ENCODE measurements at regions not wholly inside any gene's neighbourhood (a gene's known extent, or its start where the extent isn't known, plus 50 kb on each side); places are given as distances from the start of the nearest gene placed in this dataset.
"Not testable (repeated sequence)": the region's sequence is repeated elsewhere in the genome, so short reads cannot be mapped to it uniquely, and the experiment has no call there.

GRCh38 chr10:55203874-55204273, 402.8 kb upstream of the PCDH15 start:
- H3K9me3 ChIP-seq (ENCODE audit: control insufficient read depth, insufficient read depth, low read length), result peaks cover 8% of the 10 kb centered on the region; the same call in 1 of the 2 replicates
- H3K4me1 ChIP-seq (ENCODE audit: insufficient read depth, low read length), result 0 out of 2 replicates have a peak, but pooled peaks cover 1% of the 10 kb centered on the region
- H3K36me3 ChIP-seq (ENCODE audit: insufficient read depth, low read length), result no peaks in the 10 kb centered on the region
- H3K9ac ChIP-seq (ENCODE audit: low read depth, low read length), result no peak overlapping the region

DNA sequence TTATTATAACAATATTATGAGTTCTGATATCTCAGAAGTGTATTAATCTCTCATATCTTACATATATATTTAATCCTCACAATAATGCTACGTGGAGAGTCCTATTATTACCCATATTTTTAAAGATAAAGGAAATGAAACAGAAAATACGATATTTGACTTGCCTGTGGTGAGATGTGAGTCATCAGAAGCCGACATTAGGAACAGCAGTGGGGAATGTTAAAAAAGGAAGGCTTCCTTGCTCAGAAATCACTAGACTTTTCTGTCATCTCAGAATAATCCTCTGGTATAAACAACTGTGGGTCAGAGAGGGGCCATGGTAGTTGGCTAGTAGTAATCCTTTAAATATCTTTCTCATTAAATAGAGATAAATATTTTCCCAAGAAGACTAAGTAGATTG, 402.3 kb upstream of the PCDH15 start:
- H3K36me3 ChIP-seq (ENCODE audit: insufficient read depth, low read length), result no peaks in the 10 kb centered on the region

DNA sequence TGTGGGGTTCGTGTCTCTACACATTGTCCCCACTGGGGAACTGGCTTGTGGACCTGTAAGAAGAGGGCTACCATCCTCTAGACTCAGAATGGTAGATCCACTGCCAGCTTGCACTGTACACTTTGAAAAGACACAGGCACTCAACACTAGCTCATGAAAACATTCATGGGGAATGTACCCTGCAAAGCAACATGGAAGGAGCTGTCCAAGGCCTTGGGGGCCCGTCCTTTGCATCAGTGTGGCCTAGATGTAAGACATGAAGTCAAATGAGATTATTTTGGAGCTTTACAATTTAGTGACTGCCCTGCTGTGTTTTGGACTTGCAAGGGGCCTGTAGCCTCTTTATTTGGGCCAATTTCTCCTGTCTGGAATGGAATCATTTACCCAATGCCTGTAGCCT, 399.0 kb upstream of the PCDH15 start:
- Histone ChIP-seq H3K9ac (ENCODE audit: low read depth, low read length) (no peak overlapping the region), H3K9me3 (ENCODE audit: control insufficient read depth, insufficient read depth, low read length) (peaks cover 8% of the 10 kb centered on the region; the same call in 1 of the 2 replicates), H3K4me1 (ENCODE audit: insufficient read depth, low read length) (no peaks in the 10 kb centered on the region), H3K36me3 (ENCODE audit: insufficient read depth, low read length) (no peaks in the 10 kb centered on the region)

More for the DNA sequence above, 402.3 kb upstream of the PCDH15 start:
- peaks cover 8% of the 10 kb centered on the region; the same call in 1 of the 2 replicates for H3K9me3 ChIP-seq (ENCODE audit: control insufficient read depth, insufficient read depth, low read length)
- H3K9ac ChIP-seq (ENCODE audit: low read depth, low read length), result no peak overlapping the region
- H3K4me1 ChIP-seq (ENCODE audit: insufficient read depth, low read length), result no peaks in the 10 kb centered on the region

- no peaks in the 10 kb centered on the region for H3K9me3 ChIP-seq (ENCODE audit: control insufficient read depth, insufficient read depth, low read length)
- H3K36me3 ChIP-seq (ENCODE audit: insufficient read depth, low read length), result no peaks in the 10 kb centered on the region
- H3K4me1 ChIP-seq (ENCODE audit: insufficient read depth, low read length), result no peaks in the 10 kb centered on the region
- no peak overlapping the region for H3K9ac ChIP-seq (ENCODE audit: low read depth, low read length)
Measured at GRCh38 chr10:55191236-55191860, 390.3 kb upstream of the PCDH15 start.

GRCh38 chr10:55183993-55184392, 383.0 kb upstream of the PCDH15 start:
- Histone ChIP-seq H3K4me1 (ENCODE audit: insufficient read depth, low read length) (no peaks in the 10 kb centered on the region), H3K9me3 (ENCODE audit: control insufficient read depth, insufficient read depth, low read length) (no peaks in the 10 kb centered on the region; the same call in 1 of the 2 replicates), H3K36me3 (ENCODE audit: insufficient read depth, low read length) (no peaks in the 10 kb centered on the region), H3K9ac (ENCODE audit: low read depth, low read length) (no peak overlapping the region)

- H3K36me3 ChIP-seq (ENCODE audit: insufficient read depth, low read length), result no peaks in the 10 kb centered on the region
- H3K9ac ChIP-seq (ENCODE audit: low read depth, low read length), result no peak overlapping the region
- H3K9me3 ChIP-seq (ENCODE audit: control insufficient read depth, insufficient read depth, low read length), result no peaks in the 10 kb centered on the region; the same call in 1 of the 2 replicates
- no peaks in the 10 kb centered on the region for H3K4me1 ChIP-seq (ENCODE audit: insufficient read depth, low read length)
Measured at GRCh38 chr10:55180357-55180756, 379.3 kb upstream of the PCDH15 start.

DNA sequence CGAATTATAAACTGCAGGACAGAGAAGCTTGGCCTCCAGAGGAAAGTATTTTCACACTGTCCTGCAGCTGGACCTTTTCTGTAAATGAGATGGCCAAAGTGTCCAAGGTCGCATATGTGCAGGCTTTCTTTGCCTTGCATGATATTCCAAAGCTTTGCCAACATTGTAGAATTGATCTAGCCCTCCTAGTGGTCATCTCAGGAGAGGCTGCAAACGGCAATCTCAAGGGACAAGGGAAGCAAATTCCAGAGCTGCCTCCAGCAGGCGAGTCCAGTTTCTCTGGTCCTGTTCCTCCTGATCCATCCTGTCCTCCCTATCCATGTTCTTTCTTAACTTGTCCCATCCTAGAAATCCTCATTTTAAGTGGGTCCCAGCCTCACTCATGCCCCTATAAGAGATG, 373.4 kb upstream of the PCDH15 start:
- H3K36me3 ChIP-seq (ENCODE audit: insufficient read depth, low read length), result no peaks in the 10 kb centered on the region
- H3K9me3 ChIP-seq (ENCODE audit: control insufficient read depth, insufficient read depth, low read length), result no peaks in the 10 kb centered on the region; the same call in 1 of the 2 replicates
- no peaks in the 10 kb centered on the region for H3K4me1 ChIP-seq (ENCODE audit: insufficient read depth, low read length)
- no peak overlapping the region for H3K9ac ChIP-seq (ENCODE audit: low read depth, low read length)

GRCh38 chr10:55169493-55169892, 368.5 kb upstream of the PCDH15 start:
- H3K36me3 ChIP-seq (ENCODE audit: insufficient read depth, low read length), result no peaks in the 10 kb centered on the region
- no peaks in the 10 kb centered on the region for H3K4me1 ChIP-seq (ENCODE audit: insufficient read depth, low read length)
- H3K9me3 ChIP-seq (ENCODE audit: control insufficient read depth, insufficient read depth, low read length), result no peaks in the 10 kb centered on the region
- no peak overlapping the region for H3K9ac ChIP-seq (ENCODE audit: low read depth, low read length)

GRCh38 chr10:55168343-55168742, 367.3 kb upstream of the PCDH15 start:
- Histone ChIP-seq H3K9ac (ENCODE audit: low read depth, low read length) (no peak overlapping the region), H3K4me1 (ENCODE audit: insufficient read depth, low read length) (no peaks in the 10 kb centered on the region), H3K9me3 (ENCODE audit: control insufficient read depth, insufficient read depth, low read length) (no peaks in the 10 kb centered on the region), H3K36me3 (ENCODE audit: insufficient read depth, low read length) (no peaks in the 10 kb centered on the region)

DNA sequence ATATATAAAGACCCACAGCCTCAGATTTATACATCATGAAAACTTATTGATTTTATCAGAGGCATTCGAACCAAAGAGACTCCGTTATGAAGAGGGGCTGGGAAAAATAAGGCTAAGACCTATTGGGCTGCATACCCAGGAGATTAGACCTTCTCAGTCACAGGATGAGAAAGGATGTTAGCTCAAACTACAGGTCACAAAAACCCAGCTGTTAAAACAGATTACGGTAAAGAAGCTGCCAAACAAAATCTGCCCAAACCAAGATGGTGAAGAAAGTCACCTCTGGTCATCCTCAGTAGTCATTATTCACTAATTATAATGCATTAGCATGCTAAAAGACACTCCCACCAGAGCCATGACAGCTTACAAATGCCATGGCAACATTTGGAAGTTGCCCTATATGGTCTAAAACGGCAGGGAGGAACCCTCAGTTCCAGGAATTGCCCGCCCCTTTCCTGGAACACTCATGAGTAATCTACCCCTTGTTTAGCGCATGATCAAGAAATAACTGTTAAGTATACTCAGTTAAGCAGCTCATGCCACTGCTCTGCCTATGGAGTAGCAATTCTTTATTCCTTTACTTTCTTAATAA, 362.5 kb upstream of the PCDH15 start:
- Histone ChIP-seq H3K4me1 (ENCODE audit: insufficient read depth, low read length) (peaks cover 12% of the 10 kb centered on the region; the same call in 1 of the 2 replicates), H3K9me3 (ENCODE audit: control insufficient read depth, insufficient read depth, low read length) (no peaks in the 10 kb centered on the region), H3K36me3 (ENCODE audit: insufficient read depth, low read length) (no peaks in the 10 kb centered on the region)

DNA sequence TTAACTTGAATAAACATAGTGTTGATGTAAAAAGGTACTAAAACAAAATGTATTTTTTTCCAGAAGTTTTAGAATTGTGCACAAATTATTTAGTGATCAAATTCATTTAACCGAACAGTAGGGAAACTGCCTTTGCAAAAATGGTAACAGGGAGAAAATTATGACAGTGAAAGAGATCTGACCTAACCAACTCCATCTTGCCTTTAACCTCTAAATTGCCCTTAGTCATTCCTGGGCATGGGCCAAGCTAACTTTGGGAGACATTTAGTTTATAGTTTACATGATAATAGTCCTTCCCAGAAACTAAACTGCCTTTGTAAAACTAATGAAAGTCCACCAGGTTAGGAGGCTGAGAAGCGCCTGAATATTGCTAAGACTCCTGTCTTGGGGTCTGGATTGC, 361.3 kb upstream of the PCDH15 start:
- H3K9ac ChIP-seq (ENCODE audit: low read depth, low read length); H3K36me3 ChIP-seq (ENCODE audit: insufficient read depth, low read length); H3K9me3 ChIP-seq (ENCODE audit: control insufficient read depth, insufficient read depth, low read length): not testable (repeated sequence)
- H3K4me1 ChIP-seq (ENCODE audit: insufficient read depth, low read length), result peaks cover 12% of the 10 kb centered on the region; the same call in 1 of the 2 replicates

More for the DNA sequence above, 362.5 kb upstream of the PCDH15 start:
- no peak overlapping the region for H3K9ac ChIP-seq (ENCODE audit: low read depth, low read length)

GRCh38 chr10:55160655-55161283, 359.7 kb upstream of the PCDH15 start:
- Histone ChIP-seq H3K4me1 (ENCODE audit: insufficient read depth, low read length) (peaks cover 12% of the 10 kb centered on the region; the same call in 1 of the 2 replicates), H3K36me3 (ENCODE audit: insufficient read depth, low read length) (no peaks in the 10 kb centered on the region), H3K9me3 (ENCODE audit: control insufficient read depth, insufficient read depth, low read length) (no peaks in the 10 kb centered on the region), H3K9ac (ENCODE audit: low read depth, low read length) (no peak overlapping the region)

DNA sequence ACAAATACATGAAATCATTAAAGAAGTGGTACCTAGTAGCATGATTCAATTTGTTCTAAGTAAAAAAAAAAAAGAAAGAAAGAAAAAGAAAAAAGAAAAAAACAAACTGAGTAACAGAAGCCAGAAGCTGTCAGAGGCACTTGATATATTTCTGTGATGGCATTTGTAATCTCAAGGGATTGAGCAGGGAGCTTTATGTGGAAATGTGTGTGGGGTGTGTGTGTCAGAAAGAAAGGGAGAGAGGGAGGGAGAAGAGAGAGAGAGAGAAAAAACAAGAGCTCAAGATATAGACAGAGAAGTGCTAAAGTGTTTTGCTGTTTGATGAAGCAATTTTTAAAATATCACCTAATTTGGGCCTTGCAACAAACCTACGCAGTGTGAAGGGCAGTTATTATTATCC, 357.6 kb upstream of the PCDH15 start:
- Histone ChIP-seq H3K36me3 (ENCODE audit: insufficient read depth, low read length) (no peaks in the 10 kb centered on the region), H3K4me1 (ENCODE audit: insufficient read depth, low read length) (peaks cover 12% of the 10 kb centered on the region; the same call in 1 of the 2 replicates), H3K9ac (ENCODE audit: low read depth, low read length) (no peak overlapping the region), H3K9me3 (ENCODE audit: control insufficient read depth, insufficient read depth, low read length) (no peaks in the 10 kb centered on the region)

- H3K36me3 ChIP-seq (ENCODE audit: insufficient read depth, low read length), result no peaks in the 10 kb centered on the region
- H3K4me1 ChIP-seq (ENCODE audit: insufficient read depth, low read length), result no peaks in the 10 kb centered on the region
- no peaks in the 10 kb centered on the region for H3K9me3 ChIP-seq (ENCODE audit: control insufficient read depth, insufficient read depth, low read length)
- H3K9ac ChIP-seq (ENCODE audit: low read depth, low read length), result no peak overlapping the region
Measured at GRCh38 chr10:55146032-55146431, 345.0 kb upstream of the PCDH15 start.

- no peaks in the 10 kb centered on the region for H3K36me3 ChIP-seq (ENCODE audit: insufficient read depth, low read length)
- H3K4me1 ChIP-seq (ENCODE audit: insufficient read depth, low read length), result no peaks in the 10 kb centered on the region
- no peak overlapping the region for H3K9ac ChIP-seq (ENCODE audit: low read depth, low read length)
- no peaks in the 10 kb centered on the region for H3K9me3 ChIP-seq (ENCODE audit: control insufficient read depth, insufficient read depth, low read length)
Measured at GRCh38 chr10:55144001-55144400, 343.0 kb upstream of the PCDH15 start.
